ENCODE measurements at regions not wholly inside any gene's neighbourhood (a gene's known extent, or its start where the extent isn't known, plus 50 kb on each side); places are given as distances from the start of the nearest gene placed in this dataset.
A peak's percentile ranks its signal among the peaks of the same experiment; 100 is the strongest.

DNA sequence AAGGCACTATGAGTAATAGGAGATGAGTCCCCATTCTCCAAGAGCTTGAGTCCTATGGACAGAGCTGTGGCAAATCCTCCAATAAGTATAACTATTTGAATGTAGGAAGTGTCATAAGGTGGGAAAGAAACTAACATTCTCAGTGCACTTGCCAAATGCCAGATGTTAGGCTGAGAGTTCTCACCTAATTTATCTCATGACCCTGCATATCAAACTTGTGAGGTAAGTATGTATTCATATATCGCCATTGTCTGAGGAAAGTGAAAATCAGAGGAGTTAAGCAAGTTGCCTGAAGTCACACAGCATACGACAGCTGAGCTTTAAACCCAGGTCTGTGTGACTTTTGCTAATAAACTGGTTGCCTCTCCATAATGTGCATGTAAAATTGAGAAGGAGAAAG is 169.5 kb downstream of the TTC32 start:
- H3K4me3 ChIP-seq (ENCODE audit: low read depth, low read length), result no peak overlapping the region
- TF ChIP-seq, protein P1, sequence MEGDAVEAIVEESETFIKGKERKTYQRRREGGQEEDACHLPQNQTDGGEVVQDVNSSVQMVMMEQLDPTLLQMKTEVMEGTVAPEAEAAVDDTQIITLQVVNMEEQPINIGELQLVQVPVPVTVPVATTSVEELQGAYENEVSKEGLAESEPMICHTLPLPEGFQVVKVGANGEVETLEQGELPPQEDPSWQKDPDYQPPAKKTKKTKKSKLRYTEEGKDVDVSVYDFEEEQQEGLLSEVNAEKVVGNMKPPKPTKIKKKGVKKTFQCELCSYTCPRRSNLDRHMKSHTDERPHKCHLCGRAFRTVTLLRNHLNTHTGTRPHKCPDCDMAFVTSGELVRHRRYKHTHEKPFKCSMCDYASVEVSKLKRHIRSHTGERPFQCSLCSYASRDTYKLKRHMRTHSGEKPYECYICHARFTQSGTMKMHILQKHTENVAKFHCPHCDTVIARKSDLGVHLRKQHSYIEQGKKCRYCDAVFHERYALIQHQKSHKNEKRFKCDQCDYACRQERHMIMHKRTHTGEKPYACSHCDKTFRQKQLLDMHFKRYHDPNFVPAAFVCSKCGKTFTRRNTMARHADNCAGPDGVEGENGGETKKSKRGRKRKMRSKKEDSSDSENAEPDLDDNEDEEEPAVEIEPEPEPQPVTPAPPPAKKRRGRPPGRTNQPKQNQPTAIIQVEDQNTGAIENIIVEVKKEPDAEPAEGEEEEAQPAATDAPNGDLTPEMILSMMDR (IDR thresholded peaks at IDR 0.05; ENCODE audit: insufficient read depth, low read depth, low read length), result no peak
- no peak for DNase-seq (ENCODE audit: low read depth)

DNA sequence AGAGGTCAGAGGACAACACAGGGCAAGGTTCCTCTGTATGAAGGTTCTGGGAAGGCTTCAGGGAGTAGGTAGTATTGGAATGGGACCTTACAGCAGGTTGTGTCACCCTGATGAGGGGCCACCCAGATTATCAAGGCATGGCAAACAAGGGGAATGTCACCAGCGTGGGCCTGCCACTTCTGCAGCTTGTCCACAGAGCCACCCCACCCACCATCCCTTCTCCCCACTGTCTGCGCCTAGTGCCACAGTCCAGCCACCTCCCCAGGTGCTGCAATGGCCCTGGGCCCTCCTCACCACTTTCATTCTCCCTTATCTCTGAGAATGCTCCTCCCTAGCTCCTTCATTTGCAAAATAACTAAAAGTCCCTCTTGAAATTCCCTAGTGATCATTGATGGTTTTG is 170.3 kb downstream of the TTC32 start:
- TF ChIP-seq, protein P1 (IDR thresholded peaks at IDR 0.05; ENCODE audit: insufficient read depth, low read depth, low read length), result no peak
- DNase-seq (ENCODE audit: low read depth), result no peak
- no peak overlapping the region for H3K4me3 ChIP-seq (ENCODE audit: low read depth, low read length)

DNA sequence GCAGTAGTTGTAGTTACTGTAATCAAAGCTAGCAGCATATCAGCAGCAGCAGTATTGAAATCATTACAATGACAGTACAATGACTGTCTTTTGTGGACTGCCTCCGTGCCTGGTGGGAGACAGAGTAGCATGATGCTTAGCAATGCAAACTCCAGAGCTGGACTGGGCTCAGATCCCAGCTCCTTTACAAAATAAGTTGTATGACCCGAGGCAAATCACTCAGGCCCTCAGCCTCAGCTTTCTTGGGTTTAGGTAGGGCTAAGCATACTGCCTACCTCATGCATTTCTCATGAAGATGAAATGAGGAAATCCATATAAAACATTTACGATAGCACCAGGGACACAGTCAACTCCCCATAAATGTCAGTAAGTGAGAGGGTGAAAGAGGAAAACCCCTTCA is 170.7 kb downstream of the TTC32 start:
- TF ChIP-seq, protein P1 (IDR thresholded peaks at IDR 0.05; ENCODE audit: insufficient read depth, low read depth, low read length), result no peak
- no peak overlapping the region for H3K4me3 ChIP-seq (ENCODE audit: low read depth, low read length)
- DNase-seq (ENCODE audit: low read depth), result no peak

DNA sequence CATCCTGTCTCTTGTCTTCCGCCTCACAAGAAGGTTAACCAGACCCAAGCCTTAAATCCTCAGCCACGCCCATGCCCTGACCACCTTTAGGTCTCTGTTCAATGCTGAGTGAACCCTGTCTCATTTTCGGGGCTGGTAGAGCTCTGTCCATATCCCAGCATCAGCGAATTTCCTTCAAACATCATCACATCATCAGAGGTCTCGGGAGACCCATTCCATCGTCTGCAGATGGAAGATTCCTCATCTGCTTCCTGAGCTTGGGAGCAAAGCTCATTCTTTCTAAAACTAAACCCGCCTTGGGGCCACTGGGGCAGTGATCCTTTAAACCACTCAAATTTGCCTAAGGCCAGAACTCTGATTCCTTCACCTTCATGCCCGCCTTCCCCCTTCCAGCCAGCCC is 173.7 kb downstream of the TTC32 start:
- no peak for DNase-seq (ENCODE audit: low read depth)
- TF ChIP-seq, protein P1 (IDR thresholded peaks at IDR 0.05; ENCODE audit: insufficient read depth, low read depth, low read length), result no peak

DNA sequence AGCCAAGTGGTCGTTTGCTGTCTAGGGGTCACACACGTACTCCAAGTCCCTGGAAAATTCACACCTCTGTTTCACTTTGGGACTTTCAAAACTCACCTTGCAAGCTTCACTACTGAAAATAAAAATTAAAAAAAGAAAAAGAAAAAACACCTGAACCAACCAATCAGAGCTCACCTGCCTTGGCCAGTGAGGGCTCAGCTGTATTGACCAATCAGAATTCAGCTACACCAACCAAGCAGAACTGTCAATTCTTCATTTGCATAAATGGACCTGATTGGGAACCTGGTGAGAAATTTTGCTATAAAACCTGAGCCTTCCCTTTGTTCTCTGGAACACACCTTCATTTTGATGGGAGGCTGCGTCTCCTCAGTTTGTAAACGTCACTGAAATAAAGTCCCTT is 176.4 kb downstream of the TTC32 start:
- TF ChIP-seq, protein P1 (IDR thresholded peaks at IDR 0.05; ENCODE audit: insufficient read depth, low read depth, low read length), result no peak
- H3K4me3 ChIP-seq (ENCODE audit: low read depth, low read length), result no peak overlapping the region
- DNase-seq (ENCODE audit: low read depth), result no peak

More for the DNA sequence above, 173.7 kb downstream of the TTC32 start:
- H3K4me3 ChIP-seq (ENCODE audit: low read depth, low read length), result no peak overlapping the region

DNA sequence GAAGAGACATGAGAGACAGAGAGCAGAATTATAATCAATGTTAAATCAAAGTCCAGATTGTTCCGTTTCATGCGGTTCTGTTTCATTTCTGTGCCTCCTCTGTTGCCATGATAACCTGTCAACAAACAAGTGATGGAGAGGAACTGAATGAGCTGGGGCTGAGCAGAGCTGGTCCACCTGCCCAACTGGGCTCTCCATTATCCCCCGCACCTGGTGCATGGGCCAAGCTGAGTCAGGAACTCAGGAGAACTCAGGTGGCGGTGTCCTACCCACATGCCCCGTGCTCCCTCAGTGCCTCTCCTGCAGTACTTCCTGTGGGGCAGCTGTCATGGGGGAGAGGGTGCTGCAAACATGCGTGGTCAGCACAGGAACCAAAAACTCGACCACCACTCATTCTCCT is 178.8 kb downstream of the TTC32 start:
- H3K4me3 ChIP-seq (ENCODE audit: low read depth, low read length), result no peak overlapping the region
- TF ChIP-seq, protein P1 (IDR thresholded peaks at IDR 0.05; ENCODE audit: insufficient read depth, low read depth, low read length), result no peak
- no peak for DNase-seq (ENCODE audit: low read depth)

DNA sequence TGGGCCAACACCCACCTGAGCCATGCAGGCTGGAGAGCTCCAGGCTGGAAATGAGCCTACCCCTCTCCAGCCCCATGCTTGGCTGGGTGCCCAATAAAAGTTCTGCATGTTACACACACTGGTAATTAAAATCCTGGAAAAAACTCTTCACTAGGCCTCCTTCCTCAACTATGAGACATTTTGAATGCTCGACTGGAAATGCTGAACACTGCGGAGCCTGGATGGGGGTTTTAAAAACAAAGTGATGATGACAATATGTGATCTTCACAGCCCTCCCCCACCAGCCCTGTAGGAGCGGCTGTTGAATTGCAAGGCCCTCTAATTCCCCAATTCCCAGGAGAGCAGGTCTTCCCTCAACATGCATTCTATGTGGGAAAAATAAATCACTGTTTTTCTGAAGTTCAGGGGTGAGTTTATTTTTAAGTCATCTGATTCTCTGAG is 179.2 kb downstream of the TTC32 start:
- no peak overlapping the region for H3K4me3 ChIP-seq (ENCODE audit: low read depth, low read length)
- TF ChIP-seq, protein P1 (IDR thresholded peaks at IDR 0.05; ENCODE audit: insufficient read depth, low read depth, low read length), result no peak
- DNase-seq (ENCODE audit: low read depth), result peak; percentile 36

All from fibroblast of villous mesenchyme (primary cell).